ENCODE measurements at regions not wholly inside any gene's neighbourhood (a gene's known extent, or its start where the extent isn't known, plus 50 kb on each side); places are given as distances from the start of the nearest gene placed in this dataset.
A peak's percentile ranks its signal among the peaks of the same experiment; 100 is the strongest.

DNA sequence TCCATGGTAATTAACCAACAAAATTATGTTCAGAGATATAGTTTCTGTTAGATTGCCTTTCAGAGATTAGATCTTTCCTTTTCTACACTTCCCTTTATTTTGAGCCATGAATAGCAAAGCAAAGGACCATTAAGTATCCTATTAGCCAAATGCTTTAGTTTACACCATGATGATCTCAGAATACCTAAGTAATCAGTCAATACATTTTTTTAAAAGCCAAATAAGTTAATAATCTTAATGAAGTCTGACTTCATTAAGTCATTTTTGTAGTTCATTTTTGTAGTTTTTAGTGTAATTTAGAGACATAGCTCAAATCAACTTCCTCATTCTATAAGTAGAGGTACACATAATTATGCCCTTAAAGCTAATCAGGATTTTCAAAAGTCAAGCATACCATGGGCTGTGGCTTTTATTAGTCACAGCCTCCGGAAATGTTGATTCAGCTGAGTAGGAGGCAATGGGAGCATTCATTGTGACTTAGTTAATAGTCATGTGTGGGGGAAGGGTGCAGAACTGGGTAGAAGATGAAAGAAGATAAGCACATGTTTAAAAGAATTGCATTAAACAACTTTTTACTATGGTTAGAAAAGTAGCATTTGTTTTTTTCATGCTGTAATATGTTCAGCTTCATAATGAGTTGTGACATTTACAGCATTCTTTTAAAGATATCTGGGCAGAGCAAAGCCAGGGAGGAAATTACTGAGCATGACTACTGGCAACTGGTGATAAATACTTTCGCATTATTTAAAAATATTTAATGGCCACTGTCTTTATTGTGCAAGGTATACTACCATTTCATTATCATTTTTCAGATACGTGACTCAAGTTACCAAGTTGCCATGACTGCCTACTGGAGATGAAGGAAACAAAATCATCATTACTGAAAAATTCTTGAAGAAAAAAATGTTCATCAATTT, 57.3 kb upstream of the CCDC71L start:
- Histone ChIP-seq H3F3A (ENCODE audit: low read depth) (peaks cover 5% of the 10 kb centered on the region; the same call in 1 of the 2 replicates), H3K9me2 (replicated peaks; ENCODE audit: low read depth, low read length) (no peaks in the 10 kb centered on the region), H3K4me2 (ENCODE audit: low read depth, low read length, poor library complexity, severe bottlenecking) (peak overlapping the region; percentile 70), H3K36me3 (ENCODE audit: insufficient read depth, low read length) (no peaks in the 10 kb centered on the region), H3K4me1 (ENCODE audit: insufficient read depth, low read length, poor library complexity, severe bottlenecking) (peaks cover 41% of the 10 kb centered on the region), H3K79me2 (ENCODE audit: insufficient read depth, low read length) (no peaks in the 10 kb centered on the region), H3K9me3 (ENCODE audit: insufficient read depth, low read depth, low read length) (no peaks in the 10 kb centered on the region), H2AFZ (ENCODE audit: low read length) (peak overlapping the region; percentile 16; the same call in 1 of the 2 replicates), H4K20me1 (ENCODE audit: insufficient read depth, low read length, poor library complexity, severe bottlenecking) (no peaks in the 10 kb centered on the region), H3K4me3 (ENCODE audit: low read length, poor library complexity, severe bottlenecking) (peak overlapping the region; percentile 45), H3K9ac (ENCODE audit: low read depth, low read length, poor library complexity, severe bottlenecking) (peak overlapping the region; percentile 42), H3K27me3 (ENCODE audit: insufficient read depth, low read length, poor library complexity, severe bottlenecking) (no peaks in the 10 kb centered on the region)
- TF ChIP-seq, protein P1, sequence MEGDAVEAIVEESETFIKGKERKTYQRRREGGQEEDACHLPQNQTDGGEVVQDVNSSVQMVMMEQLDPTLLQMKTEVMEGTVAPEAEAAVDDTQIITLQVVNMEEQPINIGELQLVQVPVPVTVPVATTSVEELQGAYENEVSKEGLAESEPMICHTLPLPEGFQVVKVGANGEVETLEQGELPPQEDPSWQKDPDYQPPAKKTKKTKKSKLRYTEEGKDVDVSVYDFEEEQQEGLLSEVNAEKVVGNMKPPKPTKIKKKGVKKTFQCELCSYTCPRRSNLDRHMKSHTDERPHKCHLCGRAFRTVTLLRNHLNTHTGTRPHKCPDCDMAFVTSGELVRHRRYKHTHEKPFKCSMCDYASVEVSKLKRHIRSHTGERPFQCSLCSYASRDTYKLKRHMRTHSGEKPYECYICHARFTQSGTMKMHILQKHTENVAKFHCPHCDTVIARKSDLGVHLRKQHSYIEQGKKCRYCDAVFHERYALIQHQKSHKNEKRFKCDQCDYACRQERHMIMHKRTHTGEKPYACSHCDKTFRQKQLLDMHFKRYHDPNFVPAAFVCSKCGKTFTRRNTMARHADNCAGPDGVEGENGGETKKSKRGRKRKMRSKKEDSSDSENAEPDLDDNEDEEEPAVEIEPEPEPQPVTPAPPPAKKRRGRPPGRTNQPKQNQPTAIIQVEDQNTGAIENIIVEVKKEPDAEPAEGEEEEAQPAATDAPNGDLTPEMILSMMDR (conservative IDR thresholded peaks at IDR 0.05; ENCODE audit: low read length), result no peak
- TF ChIP-seq EZH2phosphoT487 (IDR thresholded peaks at IDR 0.05; ENCODE audit: borderline replicate concordance), result no peak

DNA sequence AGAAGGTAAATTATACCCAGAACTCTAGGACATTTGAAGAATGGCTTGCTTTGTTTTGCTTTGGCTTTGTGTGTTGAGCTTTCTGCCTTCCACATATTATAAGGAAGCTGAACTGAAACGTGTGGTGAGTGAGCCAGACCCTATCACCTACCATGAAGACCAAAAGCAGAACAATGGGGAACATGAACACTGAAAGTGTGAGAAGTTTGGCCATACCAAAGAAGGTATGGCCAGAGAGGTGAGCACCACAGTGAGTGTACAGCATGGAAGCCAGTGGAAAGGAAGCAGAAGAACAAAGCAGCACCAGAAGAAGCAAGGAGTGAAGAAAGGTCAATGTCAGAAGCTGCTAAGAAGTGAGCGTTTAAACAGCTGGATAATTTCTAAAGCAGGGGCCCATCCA, 59.7 kb upstream of the CCDC71L start:
- Histone ChIP-seq H3K9ac (ENCODE audit: low read depth, low read length, poor library complexity, severe bottlenecking) (no peak overlapping the region), H3K27me3 (ENCODE audit: insufficient read depth, low read length, poor library complexity, severe bottlenecking) (no peaks in the 10 kb centered on the region), H3K4me3 (ENCODE audit: low read length, poor library complexity, severe bottlenecking) (no peak overlapping the region), H3K4me2 (ENCODE audit: low read depth, low read length, poor library complexity, severe bottlenecking) (no peak overlapping the region), H3K9me2 (replicated peaks; ENCODE audit: low read depth, low read length) (no peaks in the 10 kb centered on the region), H4K20me1 (ENCODE audit: insufficient read depth, low read length, poor library complexity, severe bottlenecking) (no peaks in the 10 kb centered on the region), H3K36me3 (ENCODE audit: insufficient read depth, low read length) (no peaks in the 10 kb centered on the region), H3K79me2 (ENCODE audit: insufficient read depth, low read length) (no peaks in the 10 kb centered on the region), H3K4me1 (ENCODE audit: insufficient read depth, low read length, poor library complexity, severe bottlenecking) (peaks cover 39% of the 10 kb centered on the region), H3K9me3 (ENCODE audit: insufficient read depth, low read depth, low read length) (no peaks in the 10 kb centered on the region), H2AFZ (ENCODE audit: low read length) (peak overlapping the region; percentile 50), H3F3A (ENCODE audit: low read depth) (peaks cover 5% of the 10 kb centered on the region; the same call in 1 of the 2 replicates)
- TF ChIP-seq, protein P1 (conservative IDR thresholded peaks at IDR 0.05; ENCODE audit: low read length), result no peak
- TF ChIP-seq EZH2phosphoT487 (IDR thresholded peaks at IDR 0.05; ENCODE audit: borderline replicate concordance), result no peak

DNA sequence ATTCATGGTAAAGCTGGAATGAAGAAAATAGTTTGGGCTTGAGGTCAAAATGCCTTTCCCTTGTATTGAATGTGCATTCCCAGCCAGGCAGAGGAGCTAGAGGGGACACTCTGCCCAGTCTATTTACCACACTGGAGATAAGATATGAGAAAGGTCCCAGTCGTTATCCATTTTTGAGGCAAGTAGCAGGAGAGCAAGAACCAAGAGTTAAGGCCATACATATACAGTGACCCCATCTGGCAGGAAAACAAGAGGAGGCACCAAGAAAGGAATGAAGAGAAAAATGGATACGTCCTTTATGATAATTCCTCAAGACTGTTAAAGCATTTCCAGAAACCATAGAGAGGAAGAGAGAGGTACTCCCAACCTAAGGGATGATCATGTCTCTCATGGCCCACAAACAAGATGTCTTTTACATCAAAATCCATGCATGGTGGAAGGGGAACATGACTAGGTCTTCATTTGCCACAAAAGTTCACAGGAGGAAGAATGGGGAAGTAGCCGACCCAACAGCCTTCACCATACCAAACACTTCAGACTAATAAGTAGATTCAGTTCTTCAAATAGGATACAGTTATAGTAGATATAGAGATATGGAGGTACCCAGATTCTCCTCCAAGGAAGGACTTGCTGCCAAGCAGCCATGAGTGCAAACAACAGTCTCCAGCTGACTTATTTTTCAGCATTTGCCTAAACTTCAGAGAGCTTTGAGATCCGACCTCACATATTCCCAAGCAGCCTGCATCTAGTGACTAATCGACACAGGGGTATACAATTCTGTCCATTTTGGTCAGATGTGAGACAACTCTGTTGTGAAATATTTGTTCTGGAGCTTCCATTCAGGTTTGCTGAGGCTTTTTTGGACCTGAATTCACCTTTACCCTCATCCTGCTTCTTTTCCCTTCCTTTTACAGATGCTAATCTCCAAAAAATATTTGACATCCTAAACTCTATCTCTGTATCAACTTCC, 61.1 kb upstream of the CCDC71L start:
- Histone ChIP-seq H4K20me1 (ENCODE audit: insufficient read depth, low read length, poor library complexity, severe bottlenecking) (no peaks in the 10 kb centered on the region), H3K4me1 (ENCODE audit: insufficient read depth, low read length, poor library complexity, severe bottlenecking) (peaks cover 25% of the 10 kb centered on the region), H3K36me3 (ENCODE audit: insufficient read depth, low read length) (no peaks in the 10 kb centered on the region), H3K4me2 (ENCODE audit: low read depth, low read length, poor library complexity, severe bottlenecking) (no peak overlapping the region), H3K9me2 (replicated peaks; ENCODE audit: low read depth, low read length) (no peaks in the 10 kb centered on the region), H3K79me2 (ENCODE audit: insufficient read depth, low read length) (no peaks in the 10 kb centered on the region), H3K27me3 (ENCODE audit: insufficient read depth, low read length, poor library complexity, severe bottlenecking) (no peaks in the 10 kb centered on the region), H3K9ac (ENCODE audit: low read depth, low read length, poor library complexity, severe bottlenecking) (no peak overlapping the region), H3K9me3 (ENCODE audit: insufficient read depth, low read depth, low read length) (no peaks in the 10 kb centered on the region), H3F3A (ENCODE audit: low read depth) (peaks cover 5% of the 10 kb centered on the region; the same call in 1 of the 2 replicates), H2AFZ (ENCODE audit: low read length) (no peak overlapping the region), H3K4me3 (ENCODE audit: low read length, poor library complexity, severe bottlenecking) (no peak overlapping the region)
- TF ChIP-seq EZH2phosphoT487 (IDR thresholded peaks at IDR 0.05; ENCODE audit: borderline replicate concordance), result no peak
- TF ChIP-seq, protein P1 (conservative IDR thresholded peaks at IDR 0.05; ENCODE audit: low read length), result no peak

All from Loucy (cell line).